Body of pancreas (tissue), 4 donors: ENCODE measurements at regions not wholly inside any gene's neighbourhood (a gene's known extent, or its start where the extent isn't known, plus 50 kb on each side); places are given as distances from the start of the nearest gene placed in this dataset.

Experiments
- ATAC-seq: fragments of 150-250 bp; one replicate; pipeline ENCODE4 v1.9.1; 2016
- DNase-seq, 4 donors: peaks; one replicate each; pipeline ENCODE4 v3.0.0-alpha.2; 2019
- H3K27ac ChIP-seq, 4 donors: fragments of 200-600 bp; sonication (generic); 1 replicate in 3 of 4; 2 replicates in 1 of 4; pipeline versions ENCODE4 v1.5.1 to v1.6.1; 2016 to 2019; ENCODE audit warnings: mild to moderate bottlenecking in 1 of 4, mixed read lengths in 1 of 4, moderate library complexity in 1 of 4
- H3K27me3 ChIP-seq, 2 donors: fragments of 200-600 bp; sonication (generic); one replicate each; pipeline ENCODE4 v1.6.0; 2016; ENCODE audit warnings: mild to moderate bottlenecking in 1 of 2
- H3K36me3 ChIP-seq, 2 donors: fragments of 200-600 bp; sonication (generic); replicated peaks in 1 of 2; 2 replicates each; pipeline ENCODE4 v1.5.1; 2016; ENCODE audit warnings: low read depth in 2 of 2; ENCODE audit not compliant: insufficient read depth in 1 of 2
- H3K4me1 ChIP-seq: fragments of 200-600 bp; sonication (generic); one replicate; pipeline ENCODE4 v1.6.0; 2016
- H3K4me3 ChIP-seq, 2 donors: fragments of 200-600 bp; sonication (generic); 1 replicate in 1 of 2; 2 replicates in 1 of 2; pipeline ENCODE4 v1.5.1; 2016 to 2019
- H3K9me3 ChIP-seq, 3 donors: fragments of 200-600 bp; sonication (generic); 1 replicate in 2 of 3; 2 replicates in 1 of 3; pipeline ENCODE4 v1.5.1; 2016
- CTCF ChIP-seq, 7 experiments: fragments of 450-650 bp in 4 of 7; fragments of 200-600 bp in 3 of 7; sonication (generic) in 3 of 7; IDR thresholded peaks; one replicate each; pipeline ENCODE4 v1.5.1; 2016 to 2019; ENCODE audit warnings: antibody characterized with exemption in 7 of 7
- POLR2A ChIP-seq, 3 donors: fragments of 450-650 bp; IDR thresholded peaks; one replicate each; pipeline ENCODE4 v1.6.1; 2016; ENCODE audit warnings: antibody characterized with exemption in 3 of 3, mild to moderate bottlenecking in 2 of 3
- WGBS, 2 donors: methylation state at CpG; one replicate each; pipeline ENCODE4 v1.1.5; 2017; 5-methylcytosine and 5-hydroxymethylcytosine counted together
- intact Hi-C: fragments of 100-400 bp; cut with DNase I; formaldehyde crosslinking; loops from one replicate; pipeline ENCODE4 v1.15.1; 2023

GRCh38 chr16:63568164-63568563, 1531.9 kb upstream of the CDH8 start:
- TF ChIP-seq CTCF (IDR thresholded peaks at IDR 0.05): no peak
- no peak for TF ChIP-seq POLR2A (IDR thresholded peaks at IDR 0.05)
- intact Hi-C loops: no loop called here
- no peak for ATAC-seq
- Histone ChIP-seq H3K4me3 (no peak overlapping the region), H3K36me3 (no peaks in the 10 kb centered on the region), H3K9me3 (no peaks in the 10 kb centered on the region), H3K4me1 (no peaks in the 10 kb centered on the region), H3K27ac (no peak overlapping the region), H3K27me3 (no peaks in the 10 kb centered on the region)
- WGBS, 2 donors: 49 to 54% methylated on average over 3 of the region's 3 CpGs
- no peak for DNase-seq

- ATAC-seq (no peak), DNase-seq (no peak)
- TF ChIP-seq POLR2A (IDR thresholded peaks at IDR 0.05): no peak
- TF ChIP-seq CTCF (IDR thresholded peaks at IDR 0.05): no peak
- Histone ChIP-seq H3K27ac (no peak overlapping the region), H3K9me3 (peaks cover 0 to 11% (median 0%) of the 10 kb centered on the region in 3 donors), H3K4me1 (no peaks in the 10 kb centered on the region), H3K27me3 (no peaks in the 10 kb centered on the region), H3K4me3 (no peak overlapping the region), H3K36me3 (no peaks in the 10 kb centered on the region)
- WGBS, 2 donors: 39 to 61% methylated on average over 1 of the region's 1 CpG
- intact Hi-C loops: no loop called here
These were observed 1527.7 kb upstream of the CDH8 start for GRCh38 chr16:63563819-63564505.

GRCh38 chr16:63553980-63554379, 1517.7 kb upstream of the CDH8 start:
- Histone ChIP-seq H3K9me3 (no peaks in the 10 kb centered on the region), H3K36me3 (no peaks in the 10 kb centered on the region), H3K27ac (no peak overlapping the region), H3K27me3 (no peaks in the 10 kb centered on the region), H3K4me3 (no peak overlapping the region), H3K4me1 (no peaks in the 10 kb centered on the region)
- no peak for TF ChIP-seq CTCF (IDR thresholded peaks at IDR 0.05)
- TF ChIP-seq POLR2A (IDR thresholded peaks at IDR 0.05): no peak
- DNase-seq (no peak), ATAC-seq (no peak)
- intact Hi-C loops: no loop called here
- 45 to 80% methylated on average over 1 of the region's 1 CpG for WGBS, 2 donors

- Histone ChIP-seq H3K27me3 (no peaks in the 10 kb centered on the region), H3K4me1 (no peaks in the 10 kb centered on the region), H3K27ac (no peak overlapping the region), H3K36me3 (no peaks in the 10 kb centered on the region), H3K4me3 (no peak overlapping the region), H3K9me3 (no peaks in the 10 kb centered on the region)
- intact Hi-C loops: no loop called here
- ATAC-seq (no peak), DNase-seq (no peak)
- 58 to 71% methylated on average over 2 of the region's 2 CpGs for WGBS, 2 donors
- TF ChIP-seq CTCF (IDR thresholded peaks at IDR 0.05): no peak
These were observed 1503.0 kb upstream of the CDH8 start for GRCh38 chr16:63539276-63539675.

- intact Hi-C loops: no loop called here
- Histone ChIP-seq H3K9me3 (no peaks in the 10 kb centered on the region), H3K36me3 (no peaks in the 10 kb centered on the region), H3K27me3 (no peaks in the 10 kb centered on the region), H3K27ac (no peak overlapping the region), H3K4me1 (no peaks in the 10 kb centered on the region), H3K4me3 (no peak overlapping the region)
- DNase-seq (no peak), ATAC-seq (no peak)
- 67 to 72% methylated on average over 4 of the region's 4 CpGs for WGBS, 2 donors
- no peak for TF ChIP-seq POLR2A (IDR thresholded peaks at IDR 0.05)
These were observed 1494.7 kb upstream of the CDH8 start for GRCh38 chr16:63530974-63531373.
